ENCODE measurements at regions not wholly inside any gene's neighbourhood (a gene's known extent, or its start where the extent isn't known, plus 50 kb on each side); places are given as distances from the start of the nearest gene placed in this dataset.

DNA sequence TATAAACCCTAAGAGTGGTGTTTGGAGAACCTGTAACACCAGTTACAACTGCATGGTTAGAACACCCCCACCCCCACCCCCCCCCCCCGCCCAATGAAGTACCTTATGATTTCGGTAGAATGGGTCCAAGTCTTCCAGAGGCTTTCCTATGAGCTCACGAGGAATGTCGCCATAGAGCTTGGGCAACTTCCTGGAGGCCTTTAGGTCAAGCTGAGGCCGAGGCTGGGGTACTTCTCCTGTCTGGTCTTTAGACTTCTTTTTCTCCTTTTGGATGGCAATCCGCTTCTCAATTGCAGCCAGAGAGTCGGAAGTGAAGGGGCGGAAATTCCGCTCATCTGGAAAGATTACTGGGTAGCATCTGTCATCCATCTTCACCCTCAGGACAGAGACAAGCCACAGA is 101.8 kb downstream of the SCN11A start:
- H3K4me3 Mint-ChIP-seq (ENCODE audit: low read depth) = no peak overlapping the region
- no peaks in the 10 kb centered on the region for H3K4me1 Mint-ChIP-seq (ENCODE audit: low read depth)
- H3K27me3 Mint-ChIP-seq = no peaks in the 10 kb centered on the region
- H3K9me3 Mint-ChIP-seq (ENCODE audit: low read depth) = no peaks in the 10 kb centered on the region
- TF ChIP-seq, protein P1, sequence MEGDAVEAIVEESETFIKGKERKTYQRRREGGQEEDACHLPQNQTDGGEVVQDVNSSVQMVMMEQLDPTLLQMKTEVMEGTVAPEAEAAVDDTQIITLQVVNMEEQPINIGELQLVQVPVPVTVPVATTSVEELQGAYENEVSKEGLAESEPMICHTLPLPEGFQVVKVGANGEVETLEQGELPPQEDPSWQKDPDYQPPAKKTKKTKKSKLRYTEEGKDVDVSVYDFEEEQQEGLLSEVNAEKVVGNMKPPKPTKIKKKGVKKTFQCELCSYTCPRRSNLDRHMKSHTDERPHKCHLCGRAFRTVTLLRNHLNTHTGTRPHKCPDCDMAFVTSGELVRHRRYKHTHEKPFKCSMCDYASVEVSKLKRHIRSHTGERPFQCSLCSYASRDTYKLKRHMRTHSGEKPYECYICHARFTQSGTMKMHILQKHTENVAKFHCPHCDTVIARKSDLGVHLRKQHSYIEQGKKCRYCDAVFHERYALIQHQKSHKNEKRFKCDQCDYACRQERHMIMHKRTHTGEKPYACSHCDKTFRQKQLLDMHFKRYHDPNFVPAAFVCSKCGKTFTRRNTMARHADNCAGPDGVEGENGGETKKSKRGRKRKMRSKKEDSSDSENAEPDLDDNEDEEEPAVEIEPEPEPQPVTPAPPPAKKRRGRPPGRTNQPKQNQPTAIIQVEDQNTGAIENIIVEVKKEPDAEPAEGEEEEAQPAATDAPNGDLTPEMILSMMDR (IDR thresholded peaks at IDR 0.05; ENCODE audit: unreplicated experiment) = no peak
- H3K27ac Mint-ChIP-seq = no peak overlapping the region
- no peaks in the 10 kb centered on the region for H3K36me3 Mint-ChIP-seq (ENCODE audit: insufficient read depth)
- DNase-seq (ENCODE audit: low spot score, unreplicated experiment) = no peak

DNA sequence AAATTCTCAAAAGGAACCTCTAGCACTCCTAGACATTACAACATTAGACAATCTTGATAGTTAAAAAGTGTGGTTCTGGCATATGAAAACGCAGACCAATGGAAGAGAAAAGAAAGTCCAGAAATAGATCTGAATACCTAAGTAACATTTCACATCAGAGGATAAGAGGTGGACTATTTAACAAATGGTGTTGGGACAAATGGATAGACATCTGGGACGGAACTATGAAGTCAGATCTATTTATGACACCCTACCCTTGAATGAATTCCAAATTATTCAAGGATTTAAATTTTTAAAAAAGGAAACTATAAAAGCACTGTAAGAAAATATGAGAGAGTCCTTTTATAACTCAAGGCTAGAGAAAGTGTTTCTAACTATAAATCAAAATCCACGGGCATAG is 111.3 kb downstream of the SCN11A start:
- H3K4me1 Mint-ChIP-seq (ENCODE audit: low read depth) = no peaks in the 10 kb centered on the region

DNA sequence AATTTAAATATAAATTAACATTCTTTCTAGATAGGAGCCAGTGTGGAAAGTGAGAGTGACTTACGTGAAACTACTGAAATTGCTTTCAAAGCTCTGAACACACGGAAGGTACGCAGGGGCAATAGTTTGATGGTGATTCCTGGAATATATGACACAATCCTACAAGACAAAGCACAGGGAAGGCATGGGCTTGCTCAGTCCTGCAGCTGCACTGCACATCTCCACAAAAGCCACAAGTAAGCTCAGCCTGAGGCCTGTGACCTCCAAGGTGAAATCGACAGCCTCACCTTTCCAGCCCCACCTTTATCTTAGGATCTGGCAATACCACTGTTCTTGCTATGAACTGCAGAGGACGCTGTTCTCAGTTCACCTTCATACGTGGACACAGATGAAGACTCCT is 109.3 kb upstream of the SCN10A start:
- Mint-ChIP-seq H3K9me3 (ENCODE audit: low read depth) (no peaks in the 10 kb centered on the region), H3K4me1 (ENCODE audit: low read depth) (no peaks in the 10 kb centered on the region), H3K36me3 (ENCODE audit: insufficient read depth) (no peaks in the 10 kb centered on the region), H3K27ac (no peak overlapping the region), H3K27me3 (peaks cover 4% of the 10 kb centered on the region), H3K4me3 (ENCODE audit: low read depth) (no peak overlapping the region)
- TF ChIP-seq, protein P1 (IDR thresholded peaks at IDR 0.05; ENCODE audit: unreplicated experiment) = no peak
- no peak for DNase-seq (ENCODE audit: low spot score, unreplicated experiment)

More for the DNA sequence above, 111.3 kb downstream of the SCN11A start:
- Mint-ChIP-seq H3K36me3 (ENCODE audit: insufficient read depth) (peaks cover 4% of the 10 kb centered on the region), H3K9me3 (ENCODE audit: low read depth) (peaks cover 15% of the 10 kb centered on the region), H3K27me3 (no peaks in the 10 kb centered on the region), H3K27ac (no peak overlapping the region), H3K4me3 (ENCODE audit: low read depth) (no peak overlapping the region)
- TF ChIP-seq, protein P1 (IDR thresholded peaks at IDR 0.05; ENCODE audit: unreplicated experiment) = no peak
- no peak for DNase-seq (ENCODE audit: low spot score, unreplicated experiment)

DNA sequence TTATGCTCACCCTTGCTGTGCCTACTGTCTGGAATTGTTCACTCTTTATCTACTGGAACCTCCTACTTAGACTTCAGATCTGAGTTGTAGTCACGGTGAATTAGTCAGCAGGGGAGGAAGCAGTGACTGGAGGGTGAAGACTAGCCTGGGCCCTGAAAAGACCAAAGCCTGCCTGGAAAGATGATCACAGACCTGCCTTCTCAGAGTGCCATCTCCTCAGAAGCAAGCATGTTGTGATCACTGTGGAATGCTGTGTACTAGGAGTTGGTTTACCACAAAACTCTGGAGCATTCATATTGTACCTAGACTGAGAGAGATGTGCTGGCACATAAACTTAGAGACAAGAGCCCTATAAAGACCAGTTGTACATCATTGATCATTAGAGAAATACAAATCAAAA is 100.7 kb upstream of the SCN10A start:
- H3K4me3 Mint-ChIP-seq (ENCODE audit: low read depth) = no peak overlapping the region
- TF ChIP-seq, protein P1 (IDR thresholded peaks at IDR 0.05; ENCODE audit: unreplicated experiment) = no peak

DNA sequence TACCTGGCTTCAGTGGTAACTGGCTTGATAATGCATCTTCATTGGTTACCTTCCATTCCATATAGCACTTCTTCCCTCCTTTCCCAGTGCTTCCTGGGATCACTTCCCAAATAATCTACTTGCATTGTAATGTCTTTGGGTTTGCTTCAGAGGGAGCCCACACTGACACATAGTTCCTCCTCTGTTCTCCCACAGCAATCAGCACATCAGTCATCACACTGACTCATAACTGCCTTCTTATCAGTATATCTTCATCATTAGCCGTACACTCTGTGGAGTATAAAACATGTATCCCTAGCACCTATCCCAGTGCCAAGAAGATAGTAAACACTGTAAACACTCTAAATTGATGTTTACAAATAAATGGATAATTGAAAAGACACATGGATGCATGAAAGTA is 91.4 kb upstream of the SCN10A start:
- H3K4me1 Mint-ChIP-seq (ENCODE audit: low read depth) = no peaks in the 10 kb centered on the region
- H3K4me3 Mint-ChIP-seq (ENCODE audit: low read depth) = no peak overlapping the region
- no peak overlapping the region for H3K27ac Mint-ChIP-seq
- TF ChIP-seq, protein P1 (IDR thresholded peaks at IDR 0.05; ENCODE audit: unreplicated experiment) = no peak
- no peaks in the 10 kb centered on the region for H3K9me3 Mint-ChIP-seq (ENCODE audit: low read depth)
- H3K27me3 Mint-ChIP-seq = peaks cover 14% of the 10 kb centered on the region
- H3K36me3 Mint-ChIP-seq (ENCODE audit: insufficient read depth) = no peaks in the 10 kb centered on the region
- no peak for DNase-seq (ENCODE audit: low spot score, unreplicated experiment)

More for the DNA sequence above, 100.7 kb upstream of the SCN10A start:
- no peaks in the 10 kb centered on the region for H3K36me3 Mint-ChIP-seq (ENCODE audit: insufficient read depth)
- no peak for DNase-seq (ENCODE audit: low spot score, unreplicated experiment)
- no peaks in the 10 kb centered on the region for H3K27me3 Mint-ChIP-seq
- H3K4me1 Mint-ChIP-seq (ENCODE audit: low read depth) = no peaks in the 10 kb centered on the region
- H3K9me3 Mint-ChIP-seq (ENCODE audit: low read depth) = peaks cover 4% of the 10 kb centered on the region
- H3K27ac Mint-ChIP-seq = no peak overlapping the region
